G401 (cell line): ENCODE measurements at regions not wholly inside any gene's neighbourhood (a gene's known extent, or its start where the extent isn't known, plus 50 kb on each side); places are given as distances from the start of the nearest gene placed in this dataset.

Source experiments
- DNase-seq: peaks from one replicate; pipeline ENCODE4 v3.0.0-alpha.2; 2015; ENCODE audit warnings: low spot score
- in situ Hi-C: cut with HindIII; loops from 2 replicates; pipeline ENCODE4 v1.10.0; 2016; ENCODE audit warnings: low sequenced_read_pairs, mixed read lengths

DNA sequence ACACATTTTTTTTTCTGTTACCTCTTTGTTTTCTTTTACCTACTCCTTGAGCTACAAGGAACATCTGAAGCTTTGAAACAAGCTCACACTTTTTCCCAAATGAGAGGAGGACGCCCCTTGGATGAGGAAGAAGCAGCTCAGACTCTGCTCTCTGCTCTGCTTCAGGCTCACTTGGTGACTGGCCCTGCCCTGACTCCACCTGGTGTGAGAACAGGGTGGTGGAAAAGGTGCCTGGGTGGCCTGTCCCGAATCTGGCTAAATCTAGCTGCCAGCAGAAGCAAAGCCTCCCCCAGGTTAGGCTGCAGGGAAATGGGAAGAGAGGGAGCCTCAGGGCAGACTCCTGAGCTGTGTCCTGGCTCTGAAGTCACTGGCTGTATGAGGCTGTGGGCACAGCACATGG is 68.0 kb upstream of the CEACAM8 start:
- in situ Hi-C loops, result no loop called here
- DNase-seq, result no peak

DNA sequence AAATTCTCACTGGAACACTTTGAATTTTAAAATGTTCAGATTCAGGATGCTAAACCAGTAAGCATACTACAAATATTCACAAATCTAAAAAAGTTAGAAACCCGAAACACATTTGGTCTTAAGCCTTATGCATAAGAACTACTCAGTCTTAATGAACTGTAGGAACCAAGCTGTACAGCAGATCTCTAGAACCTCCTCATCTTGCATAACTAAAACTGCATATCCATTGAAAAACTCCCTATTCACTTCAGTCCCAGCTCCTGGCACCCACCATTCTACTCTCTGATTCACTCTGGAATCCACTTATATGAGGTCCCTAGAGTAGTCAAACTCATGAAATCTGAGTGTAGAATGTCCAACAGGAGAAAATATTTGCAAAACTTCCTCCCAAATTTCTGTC is 65.6 kb upstream of the CEACAM8 start:
- in situ Hi-C loops, result no loop called here
- DNase-seq, result no peak

DNA sequence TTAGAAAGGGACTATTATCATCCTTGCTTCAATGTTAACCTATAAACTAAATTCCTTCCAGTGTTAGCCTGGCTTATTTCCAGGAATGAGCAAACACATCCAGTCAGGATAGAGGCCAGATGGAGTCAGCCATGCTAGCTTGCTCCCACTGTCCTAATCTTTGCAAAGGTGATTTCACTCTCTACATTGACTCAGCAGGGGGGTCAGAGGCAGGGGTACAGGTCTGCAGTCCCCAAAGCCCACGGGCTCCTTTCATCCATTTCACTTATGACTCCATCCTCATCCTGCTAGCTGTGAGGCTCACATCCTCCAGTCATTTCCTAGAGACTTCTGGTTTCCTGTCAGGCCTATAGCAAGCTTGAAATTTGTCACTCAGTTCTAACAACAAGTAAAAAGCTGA is 63.4 kb upstream of the CEACAM8 start:
- in situ Hi-C loops, result no loop called here
- DNase-seq, result no peak

DNA sequence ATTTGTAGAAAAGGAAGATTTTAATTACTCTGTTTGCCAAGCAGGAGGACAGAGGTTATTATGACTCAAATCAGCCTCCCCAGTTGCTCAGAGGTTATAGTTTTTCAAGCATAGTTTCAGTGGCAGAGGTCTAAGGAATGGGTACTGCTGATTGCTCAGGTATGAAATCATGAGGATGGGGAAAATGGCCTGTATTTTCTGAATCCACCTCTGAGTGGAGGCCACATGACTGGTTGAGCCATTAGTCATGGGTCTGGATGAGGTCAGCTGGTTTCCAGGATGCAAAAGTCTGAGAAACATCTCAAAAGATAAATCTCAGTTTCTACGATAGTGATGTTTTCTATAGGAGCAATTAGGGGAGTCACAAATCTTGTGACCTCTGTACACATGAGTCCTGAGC is 62.8 kb upstream of the CEACAM8 start:
- in situ Hi-C loops, result no loop called here
- no peak for DNase-seq

DNA sequence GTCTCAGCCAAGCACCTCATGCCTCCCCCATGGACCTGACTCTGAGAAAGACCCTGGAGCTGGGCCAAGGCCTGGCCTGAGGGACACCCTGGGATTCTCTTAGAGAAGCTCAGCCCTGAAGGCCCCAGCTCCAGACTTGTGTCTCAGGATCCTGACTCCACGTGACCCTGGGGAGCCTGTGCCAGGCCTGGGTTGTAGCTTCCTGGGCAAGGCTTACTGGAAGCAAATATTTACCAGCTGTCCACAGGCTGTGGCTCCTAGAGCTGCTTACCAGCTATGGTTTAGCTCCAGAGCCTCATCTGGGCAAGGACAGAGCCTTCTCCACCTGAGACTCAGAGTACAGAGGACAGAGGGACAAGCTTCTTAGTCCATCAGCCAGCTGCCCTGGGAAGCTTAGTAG is 61.0 kb upstream of the CEACAM8 start:
- peak; percentile 43 for DNase-seq
- in situ Hi-C loops, result no loop called here

DNA sequence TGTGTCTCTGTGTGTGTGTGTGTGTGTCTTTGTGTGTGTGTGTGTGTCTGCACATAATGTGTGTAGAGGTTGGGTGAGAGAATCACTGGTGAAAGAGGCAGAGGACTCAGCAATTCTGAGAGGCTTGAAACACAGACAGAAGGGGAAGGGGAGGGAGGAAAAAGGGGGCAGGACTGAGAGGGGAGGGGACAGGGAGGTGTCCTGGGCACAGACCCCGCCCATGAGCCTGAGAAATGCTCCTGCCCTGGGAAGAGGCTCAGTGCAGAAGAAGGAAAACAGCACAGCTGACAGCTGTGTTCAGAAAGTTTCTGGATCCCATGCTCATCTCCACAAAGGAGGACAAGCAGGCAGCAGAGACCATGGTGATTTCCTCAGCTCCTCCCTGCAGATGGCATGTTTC is 59.1 kb upstream of the CEACAM8 start:
- in situ Hi-C loops, result no loop called here
- no peak for DNase-seq

DNA sequence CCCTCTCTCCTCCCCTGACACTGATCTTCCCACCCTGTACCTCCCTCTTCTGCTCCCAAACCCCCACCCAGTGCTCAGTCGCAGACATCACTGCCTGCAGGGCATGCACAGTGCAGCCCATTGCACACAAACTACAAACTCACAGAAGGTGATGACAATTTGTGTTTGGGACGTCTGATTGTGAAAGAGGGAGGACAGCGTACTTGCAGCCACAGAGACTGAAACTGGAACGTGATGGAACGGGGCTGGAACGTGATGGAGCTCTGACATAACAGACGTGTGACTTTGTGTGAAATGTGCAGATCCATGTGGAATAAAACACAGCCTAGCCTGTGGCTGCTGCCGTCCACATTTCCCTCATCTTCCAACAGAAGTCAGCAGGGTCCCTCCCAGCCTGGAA is 57.3 kb upstream of the CEACAM8 start:
- in situ Hi-C loops, result no loop called here
- DNase-seq, result no peak
